ENCODE measurements at regions not wholly inside any gene's neighbourhood (a gene's known extent, or its start where the extent isn't known, plus 50 kb on each side); places are given as distances from the start of the nearest gene placed in this dataset.
"Not testable (repeated sequence)": the region's sequence is repeated elsewhere in the genome, so short reads cannot be mapped to it uniquely, and the experiment has no call there.

DNA sequence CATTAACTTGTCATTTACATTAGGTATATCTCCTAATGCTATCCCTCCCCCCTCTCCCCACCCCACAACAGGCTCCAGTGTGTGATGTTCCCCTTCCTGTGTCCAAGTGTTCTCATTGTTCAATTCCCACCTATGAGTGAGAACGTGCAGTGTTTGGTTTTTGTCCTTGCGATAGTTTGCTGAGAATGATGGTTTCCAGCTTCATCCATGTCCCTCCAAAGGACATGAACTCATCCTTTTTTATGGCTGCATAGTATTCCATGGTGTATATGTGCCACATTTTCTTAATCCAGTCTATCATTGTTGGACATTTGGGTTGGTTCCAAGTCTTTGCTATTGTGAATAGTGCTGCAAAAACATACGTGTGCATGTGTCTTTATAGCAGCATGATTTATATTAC lies 60.7 kb upstream of the HOXC13 start:
- not testable (repeated sequence) for DNase-seq

DNA sequence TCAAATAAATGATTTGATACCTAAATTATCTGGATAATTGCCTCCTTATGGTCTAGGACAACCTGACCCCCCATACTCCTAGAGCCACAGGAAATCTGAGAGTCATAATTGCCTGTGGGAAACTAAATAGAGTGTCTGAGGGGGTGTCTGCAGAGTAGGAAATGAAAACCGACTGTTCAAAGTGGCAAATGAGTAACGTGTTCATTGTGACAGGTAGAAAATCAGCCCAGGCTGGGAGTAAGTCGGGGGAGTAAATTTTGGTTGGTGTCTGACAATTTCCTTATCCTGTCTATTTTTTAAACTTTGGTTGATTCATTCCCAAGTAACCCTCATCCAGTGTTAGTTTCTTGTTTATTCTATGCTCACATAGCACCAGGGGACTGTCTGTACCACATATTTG lies 51.6 kb upstream of the HOXC13 start:
- DNase-seq: no peak

DNA sequence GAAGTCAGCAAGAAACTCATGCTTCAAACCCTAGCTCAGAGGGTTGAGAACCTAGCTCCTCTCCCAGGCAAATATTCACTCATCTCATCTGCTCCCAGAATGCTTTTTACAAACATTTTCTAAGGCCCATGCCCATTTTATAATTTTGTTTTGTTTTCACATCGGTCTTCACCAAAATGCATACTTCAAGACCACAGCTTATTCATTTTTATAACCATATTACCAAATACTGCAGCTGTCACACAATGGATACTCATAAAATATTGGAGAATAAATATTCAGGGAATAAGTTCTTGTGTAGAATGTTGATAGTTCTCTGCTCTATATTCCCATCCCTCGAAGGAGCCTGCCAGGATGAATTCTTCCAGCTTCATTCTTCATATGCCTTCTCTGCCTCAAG lies 50.8 kb upstream of the HOXC13 start:
- DNase-seq: no peak
